ENCODE measurements at regions not wholly inside any gene's neighbourhood (a gene's known extent, or its start where the extent isn't known, plus 50 kb on each side); places are given as distances from the start of the nearest gene placed in this dataset.

DNA sequence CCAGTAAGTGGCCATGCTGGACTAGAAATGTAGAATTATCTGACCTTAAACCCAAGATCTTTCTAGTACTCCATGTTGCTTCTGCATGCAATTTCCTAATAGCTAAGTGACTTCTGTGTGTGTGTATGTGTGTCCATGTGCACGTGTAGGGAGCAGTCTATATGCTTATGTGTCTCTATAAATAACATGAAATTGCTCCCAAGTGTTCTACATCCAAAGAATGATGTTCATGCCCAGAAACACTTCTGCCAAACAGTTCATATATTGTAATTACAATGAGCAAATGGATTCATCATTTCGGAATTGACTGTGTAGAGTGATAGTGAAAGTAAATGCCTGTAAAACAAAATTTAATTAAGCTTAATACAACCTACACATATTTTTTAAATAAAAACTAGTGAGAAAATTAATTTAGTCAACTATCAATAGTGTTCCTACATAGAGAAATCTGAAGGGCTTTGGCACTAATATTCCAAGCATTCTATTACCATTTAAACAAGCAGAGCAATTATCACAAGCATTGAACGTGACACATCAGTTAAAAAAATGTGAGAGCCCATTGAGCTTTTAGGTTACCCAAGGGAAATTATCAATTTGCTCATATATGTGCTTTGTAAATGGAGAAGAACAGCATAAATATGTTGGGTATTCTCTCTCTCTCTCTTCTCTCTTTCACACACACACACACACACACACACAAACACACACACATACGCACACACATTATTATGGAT, 1067.4 kb downstream of the CNTNAP5 start:
- H3K4me3 ChIP-seq (ENCODE audit: low read depth, low read length), result no peak overlapping the region
- TF ChIP-seq, protein P1, sequence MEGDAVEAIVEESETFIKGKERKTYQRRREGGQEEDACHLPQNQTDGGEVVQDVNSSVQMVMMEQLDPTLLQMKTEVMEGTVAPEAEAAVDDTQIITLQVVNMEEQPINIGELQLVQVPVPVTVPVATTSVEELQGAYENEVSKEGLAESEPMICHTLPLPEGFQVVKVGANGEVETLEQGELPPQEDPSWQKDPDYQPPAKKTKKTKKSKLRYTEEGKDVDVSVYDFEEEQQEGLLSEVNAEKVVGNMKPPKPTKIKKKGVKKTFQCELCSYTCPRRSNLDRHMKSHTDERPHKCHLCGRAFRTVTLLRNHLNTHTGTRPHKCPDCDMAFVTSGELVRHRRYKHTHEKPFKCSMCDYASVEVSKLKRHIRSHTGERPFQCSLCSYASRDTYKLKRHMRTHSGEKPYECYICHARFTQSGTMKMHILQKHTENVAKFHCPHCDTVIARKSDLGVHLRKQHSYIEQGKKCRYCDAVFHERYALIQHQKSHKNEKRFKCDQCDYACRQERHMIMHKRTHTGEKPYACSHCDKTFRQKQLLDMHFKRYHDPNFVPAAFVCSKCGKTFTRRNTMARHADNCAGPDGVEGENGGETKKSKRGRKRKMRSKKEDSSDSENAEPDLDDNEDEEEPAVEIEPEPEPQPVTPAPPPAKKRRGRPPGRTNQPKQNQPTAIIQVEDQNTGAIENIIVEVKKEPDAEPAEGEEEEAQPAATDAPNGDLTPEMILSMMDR (IDR thresholded peaks at IDR 0.05; ENCODE audit: insufficient read depth, low read length), result no peak
- no peak for DNase-seq (ENCODE audit: low read depth)

DNA sequence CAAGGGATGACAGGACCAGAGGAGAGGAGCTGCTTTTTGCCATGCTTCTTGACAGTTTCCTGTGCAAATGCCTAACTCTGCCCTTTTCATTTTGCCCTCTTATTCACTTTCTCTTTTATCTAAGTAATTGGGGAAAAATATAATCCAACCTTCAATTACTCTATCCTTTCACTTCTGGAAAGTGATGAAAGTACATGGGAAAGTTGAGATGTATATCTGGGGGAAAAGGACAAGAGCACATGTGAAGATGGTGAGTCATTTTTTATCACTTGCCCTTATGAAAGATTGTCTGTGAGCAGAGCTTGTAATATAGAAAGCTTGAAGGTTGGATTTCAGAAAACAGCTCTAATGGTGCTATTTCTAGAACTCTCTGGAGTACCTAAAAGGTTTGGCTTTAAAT, 1070.7 kb downstream of the CNTNAP5 start:
- H3K4me3 ChIP-seq (ENCODE audit: low read depth, low read length), result no peak overlapping the region

DNA sequence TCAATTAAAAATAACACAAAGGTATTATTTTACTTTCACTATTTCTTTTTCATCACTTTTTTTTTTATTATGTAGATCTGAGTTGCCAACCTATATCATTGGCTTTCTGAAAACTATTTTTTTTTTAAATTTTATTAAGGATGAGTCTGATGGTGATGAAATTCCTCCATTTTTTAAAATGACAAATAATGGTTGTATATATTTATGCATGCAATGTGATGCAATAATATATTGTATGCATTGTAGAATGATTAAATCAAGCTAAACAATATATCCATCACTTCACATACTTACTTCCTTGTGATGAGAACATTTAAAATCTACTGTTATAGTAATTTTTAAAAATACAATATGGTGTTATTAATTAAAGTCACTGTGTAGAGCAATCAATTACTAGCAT, 1081.6 kb downstream of the CNTNAP5 start:
- DNase-seq (ENCODE audit: low read depth), result no peak
- H3K4me3 ChIP-seq (ENCODE audit: low read depth, low read length), result no peak overlapping the region
- TF ChIP-seq, protein P1 (IDR thresholded peaks at IDR 0.05; ENCODE audit: insufficient read depth, low read length), result no peak

More for the DNA sequence above, 1070.7 kb downstream of the CNTNAP5 start:
- DNase-seq (ENCODE audit: low read depth), result no peak
- TF ChIP-seq, protein P1 (IDR thresholded peaks at IDR 0.05; ENCODE audit: insufficient read depth, low read length), result no peak

DNA sequence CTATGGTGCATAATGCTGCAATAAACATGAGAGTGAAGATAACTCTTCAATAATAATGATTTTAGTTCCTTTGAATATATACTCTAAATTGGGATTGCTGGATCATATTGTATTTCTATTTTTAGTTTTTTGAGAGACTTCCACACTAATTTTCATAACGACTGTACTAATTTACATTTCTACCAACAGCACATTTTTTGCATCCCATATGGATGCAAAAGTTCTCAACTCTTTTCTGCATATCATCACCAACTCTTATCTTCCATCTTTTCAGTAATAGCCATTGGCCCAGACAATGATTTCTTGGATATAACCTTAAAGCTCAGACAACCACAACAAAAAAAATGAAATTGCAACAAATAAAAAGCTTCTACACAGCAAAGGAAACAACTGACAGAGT, 1082.4 kb downstream of the CNTNAP5 start:
- DNase-seq (ENCODE audit: low read depth), result no peak

DNA sequence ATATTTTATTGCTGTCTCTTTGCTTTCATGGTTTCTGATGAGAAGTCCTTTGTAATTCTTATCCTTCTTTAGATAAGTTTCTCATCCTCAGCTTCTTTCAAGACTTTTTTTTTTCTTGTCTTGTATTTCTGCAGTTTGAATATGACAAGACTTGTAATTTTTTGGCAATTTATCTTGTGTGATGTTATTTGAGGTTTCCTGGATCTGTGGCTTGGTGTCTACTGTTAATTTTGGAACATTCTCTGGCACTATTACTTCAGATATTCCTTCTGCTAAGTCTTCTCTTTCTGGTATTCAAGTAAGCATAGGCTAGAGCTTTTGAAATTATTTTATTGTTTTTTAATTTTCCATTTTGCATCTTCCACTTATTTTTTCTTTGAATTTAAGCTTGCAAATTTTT, 1083.2 kb downstream of the CNTNAP5 start:
- no peak overlapping the region for H3K4me3 ChIP-seq (ENCODE audit: low read depth, low read length)
- TF ChIP-seq, protein P1 (IDR thresholded peaks at IDR 0.05; ENCODE audit: insufficient read depth, low read length), result no peak
- DNase-seq (ENCODE audit: low read depth), result no peak

More for the DNA sequence above, 1082.4 kb downstream of the CNTNAP5 start:
- H3K4me3 ChIP-seq (ENCODE audit: low read depth, low read length), result no peak overlapping the region
- TF ChIP-seq, protein P1 (IDR thresholded peaks at IDR 0.05; ENCODE audit: insufficient read depth, low read length), result no peak

DNA sequence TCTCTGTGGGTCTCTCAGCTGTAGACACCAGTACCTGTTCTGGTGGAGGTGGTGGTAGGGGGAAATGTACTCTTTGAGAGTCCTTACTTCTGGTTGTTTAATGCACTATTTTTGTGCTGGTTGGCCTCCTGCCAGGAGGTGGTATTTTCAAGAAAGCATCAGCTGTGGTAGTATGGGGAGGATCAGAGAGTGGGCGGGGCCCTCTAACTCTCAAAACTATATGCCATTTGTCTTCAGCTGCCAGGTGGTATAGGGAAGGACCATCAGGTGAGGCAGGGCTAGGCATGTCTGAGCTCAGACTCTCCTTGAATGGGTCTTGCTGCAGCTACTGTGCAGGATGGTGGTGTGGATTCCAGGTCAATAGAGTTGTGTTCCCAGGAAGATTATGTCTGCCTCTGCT, 1100.8 kb downstream of the CNTNAP5 start:
- no peak overlapping the region for H3K4me3 ChIP-seq (ENCODE audit: low read depth, low read length)
- no peak for DNase-seq (ENCODE audit: low read depth)
- TF ChIP-seq, protein P1 (IDR thresholded peaks at IDR 0.05; ENCODE audit: insufficient read depth, low read length), result no peak

DNA sequence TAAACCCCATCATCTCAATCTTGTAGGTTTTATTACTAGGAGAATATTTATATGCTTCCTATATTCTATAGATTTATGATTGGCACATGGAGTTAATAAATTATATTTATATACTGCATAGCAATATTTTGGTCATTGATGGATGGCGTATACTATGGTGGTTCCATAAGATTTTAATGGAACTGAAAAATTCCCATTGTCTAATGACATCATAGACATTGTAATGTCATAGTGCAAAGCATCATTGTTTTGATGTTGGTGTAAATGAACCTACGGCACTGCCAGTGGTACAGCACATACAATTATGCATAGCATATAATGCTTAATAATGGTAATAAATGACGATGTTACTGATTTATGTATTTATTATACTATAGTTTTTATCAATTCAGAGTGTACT, 1135.9 kb downstream of the CNTNAP5 start:
- no peak overlapping the region for H3K4me3 ChIP-seq (ENCODE audit: low read depth, low read length)
- no peak for DNase-seq (ENCODE audit: low read depth)
- TF ChIP-seq, protein P1 (IDR thresholded peaks at IDR 0.05; ENCODE audit: insufficient read depth, low read length), result no peak

All from fibroblast of the aortic adventitia (primary cell).